Esophagus muscularis mucosa (tissue), 4 donors: ENCODE measurements at regions not wholly inside any gene's neighbourhood (a gene's known extent, or its start where the extent isn't known, plus 50 kb on each side); places are given as distances from the start of the nearest gene placed in this dataset.

Source experiments
- CTCF ChIP-seq, 3 experiments: fragments of 200-600 bp in 2 of 3; fragments of 450-650 bp in 1 of 3; sonication (generic) in 2 of 3; IDR thresholded peaks; one replicate each; pipeline ENCODE4 v1.5.1; 2017 to 2019; ENCODE audit warnings: antibody characterized with exemption in 3 of 3, mild to moderate bottlenecking in 2 of 3, moderate library complexity in 1 of 3
- EP300 ChIP-seq: sonication (generic); formaldehyde crosslinking; IDR thresholded peaks from one replicate; pipeline ENCODE4 v1.6.1; 2017; ENCODE audit warnings: antibody characterized with exemption
- POLR2A ChIP-seq: fragments of 450-650 bp; IDR thresholded peaks from one replicate; pipeline ENCODE4 v1.6.1; 2017; ENCODE audit warnings: antibody characterized with exemption, moderate library complexity, mild to moderate bottlenecking, low read depth

- TF ChIP-seq POLR2A (no peak), CTCF (IDR thresholded peaks at IDR 0.05) (no peak), EP300 (no peak)
These were observed 640.6 kb downstream of the SPRY1 start for GRCh38 chr4:124037236-124037635.
